OCI-LY3 (cell line): ENCODE measurements at regions not wholly inside any gene's neighbourhood (a gene's known extent, or its start where the extent isn't known, plus 50 kb on each side); places are given as distances from the start of the nearest gene placed in this dataset.

Experiments used
- EZH2phosphoT487 ChIP-seq: fragments of 200-600 bp; shearing (Covaris generic); IDR thresholded peaks from 2 replicates; pipeline ENCODE4 v1.6.1; 2018; ENCODE audit warnings: antibody characterized with exemption, mixed run types, low read depth
- TF ChIP-seq, protein P1 (sequence below): fragments of 200-600, 300-600 bp; sonication (generic); IDR thresholded peaks from 2 replicates; pipeline ENCODE4 v1.5.1; 2014; ENCODE audit warnings: antibody characterized with exemption, low read length, low read depth

GRCh38 chr1:30044656-30045144, 678.7 kb downstream of the MATN1 start:
- TF ChIP-seq, protein P1, sequence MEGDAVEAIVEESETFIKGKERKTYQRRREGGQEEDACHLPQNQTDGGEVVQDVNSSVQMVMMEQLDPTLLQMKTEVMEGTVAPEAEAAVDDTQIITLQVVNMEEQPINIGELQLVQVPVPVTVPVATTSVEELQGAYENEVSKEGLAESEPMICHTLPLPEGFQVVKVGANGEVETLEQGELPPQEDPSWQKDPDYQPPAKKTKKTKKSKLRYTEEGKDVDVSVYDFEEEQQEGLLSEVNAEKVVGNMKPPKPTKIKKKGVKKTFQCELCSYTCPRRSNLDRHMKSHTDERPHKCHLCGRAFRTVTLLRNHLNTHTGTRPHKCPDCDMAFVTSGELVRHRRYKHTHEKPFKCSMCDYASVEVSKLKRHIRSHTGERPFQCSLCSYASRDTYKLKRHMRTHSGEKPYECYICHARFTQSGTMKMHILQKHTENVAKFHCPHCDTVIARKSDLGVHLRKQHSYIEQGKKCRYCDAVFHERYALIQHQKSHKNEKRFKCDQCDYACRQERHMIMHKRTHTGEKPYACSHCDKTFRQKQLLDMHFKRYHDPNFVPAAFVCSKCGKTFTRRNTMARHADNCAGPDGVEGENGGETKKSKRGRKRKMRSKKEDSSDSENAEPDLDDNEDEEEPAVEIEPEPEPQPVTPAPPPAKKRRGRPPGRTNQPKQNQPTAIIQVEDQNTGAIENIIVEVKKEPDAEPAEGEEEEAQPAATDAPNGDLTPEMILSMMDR: no peak
- TF ChIP-seq EZH2phosphoT487: no peak
